NCI-H1436 (cell line): ENCODE measurements at regions not wholly inside any gene's neighbourhood (a gene's known extent, or its start where the extent isn't known, plus 50 kb on each side); places are given as distances from the start of the nearest gene placed in this dataset.
"Not testable (repeated sequence)": the region's sequence is repeated elsewhere in the genome, so short reads cannot be mapped to it uniquely, and the experiment has no call there.

Source experiments
- DNase-seq: peaks from one replicate; lab custom pipeline; 2025; lab: John Stamatoyannopoulos, UW

DNA sequence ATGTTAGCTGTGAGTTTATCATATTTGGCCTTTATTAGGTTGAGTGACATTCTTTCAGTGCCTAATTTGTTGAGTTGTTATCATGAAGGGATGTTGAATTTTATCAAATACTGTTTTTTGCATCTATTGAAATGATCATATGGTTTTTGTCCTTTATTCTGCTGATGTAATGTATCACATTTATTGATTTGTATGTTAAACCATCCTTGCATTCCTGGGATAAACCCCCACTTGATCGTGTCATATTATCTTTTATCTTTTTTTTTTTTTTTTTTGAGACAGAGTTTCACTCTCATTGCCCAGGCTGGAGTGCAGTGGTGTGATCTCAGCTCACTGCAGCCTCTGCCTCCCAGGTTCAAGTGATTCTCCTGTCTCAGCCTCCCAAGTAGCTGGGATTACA, 51.9 kb upstream of the MFGE8 start:
- DNase-seq = not testable (repeated sequence)

DNA sequence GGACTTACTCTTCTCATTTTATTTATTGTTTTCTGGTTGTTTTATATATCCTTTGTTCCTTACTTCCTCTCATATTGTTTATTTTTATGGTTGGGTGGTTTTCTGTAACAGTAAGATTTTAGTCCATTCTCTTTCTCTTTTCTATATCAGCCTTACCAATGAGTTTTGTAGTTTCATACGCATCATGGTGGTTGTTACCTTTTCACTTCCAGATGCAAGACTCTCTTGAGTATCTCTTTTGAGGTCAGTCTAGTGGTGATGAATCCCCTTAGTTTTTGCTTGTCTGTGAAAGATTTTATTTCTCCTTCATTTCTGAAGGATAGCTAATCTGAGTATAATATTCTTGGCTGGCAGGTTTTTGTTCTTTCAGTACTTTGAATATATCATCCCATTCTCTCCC, 57.1 kb upstream of the MFGE8 start:
- no peak for DNase-seq

DNA sequence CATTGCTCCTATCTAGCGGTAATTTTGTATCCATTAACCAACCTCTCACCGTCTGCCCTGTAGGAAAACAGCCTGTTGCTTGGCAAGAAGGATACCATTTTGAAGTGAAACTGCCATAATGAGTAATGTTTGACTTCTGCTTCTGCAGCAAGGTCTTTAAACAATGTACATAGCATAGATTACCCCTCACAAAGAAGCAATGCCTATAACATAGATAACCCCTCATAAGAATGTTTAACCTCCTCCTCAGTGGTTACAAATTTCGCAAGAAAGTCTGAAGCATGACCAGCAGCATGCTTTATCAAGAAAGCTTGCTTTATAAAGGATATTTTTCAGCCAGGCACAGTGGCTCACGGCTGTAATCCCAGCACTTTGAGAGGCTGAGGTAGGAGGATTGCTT, 61.2 kb upstream of the MFGE8 start:
- DNase-seq = no peak

- DNase-seq = no peak
Measured at GRCh38 chr15:88975891-88976290, 62.7 kb upstream of the MFGE8 start.

DNA sequence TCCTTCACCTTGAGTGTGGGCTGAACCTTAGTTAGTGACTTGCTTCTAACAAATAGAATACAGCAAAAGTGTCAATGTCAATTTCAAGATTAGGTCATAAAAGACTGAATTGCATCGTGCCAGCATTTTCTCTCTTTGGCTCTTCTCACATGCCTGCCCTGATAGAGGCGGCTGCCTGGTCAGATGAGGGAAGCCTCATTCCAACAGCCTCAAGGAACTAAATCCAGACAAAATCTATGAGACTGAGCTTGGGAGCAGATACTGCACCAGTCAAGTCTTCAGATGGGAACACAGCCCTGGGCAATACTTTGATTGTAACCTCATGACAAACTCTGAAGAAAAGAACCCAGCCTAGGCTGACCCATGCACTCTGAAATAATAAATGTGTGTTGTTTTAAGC, 63.5 kb upstream of the MFGE8 start:
- no peak for DNase-seq

DNA sequence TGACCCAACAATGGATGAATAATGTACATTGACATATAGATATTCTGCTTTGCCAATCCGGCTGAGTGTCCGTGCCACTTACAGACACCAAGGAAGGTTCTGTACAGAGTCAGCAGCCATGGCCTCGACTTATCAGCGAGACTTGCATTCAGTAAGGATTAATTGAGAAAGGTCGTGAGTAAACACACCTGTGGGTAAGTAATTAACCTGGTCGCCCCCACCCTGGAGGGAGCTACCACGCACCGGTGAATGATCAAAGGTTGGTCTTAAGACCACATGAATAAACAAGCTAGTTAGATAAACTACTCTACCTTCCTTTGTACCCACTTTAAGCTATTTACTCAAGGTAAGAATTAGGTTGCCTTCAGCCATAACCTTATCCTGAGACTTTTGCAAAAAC, 66.5 kb upstream of the MFGE8 start:
- no peak for DNase-seq

GRCh38 chr15:88980498-88980897, 67.3 kb upstream of the MFGE8 start:
- DNase-seq = no peak

GRCh38 chr15:88981244-88982215, 68.4 kb upstream of the MFGE8 start:
- no peak for DNase-seq

DNA sequence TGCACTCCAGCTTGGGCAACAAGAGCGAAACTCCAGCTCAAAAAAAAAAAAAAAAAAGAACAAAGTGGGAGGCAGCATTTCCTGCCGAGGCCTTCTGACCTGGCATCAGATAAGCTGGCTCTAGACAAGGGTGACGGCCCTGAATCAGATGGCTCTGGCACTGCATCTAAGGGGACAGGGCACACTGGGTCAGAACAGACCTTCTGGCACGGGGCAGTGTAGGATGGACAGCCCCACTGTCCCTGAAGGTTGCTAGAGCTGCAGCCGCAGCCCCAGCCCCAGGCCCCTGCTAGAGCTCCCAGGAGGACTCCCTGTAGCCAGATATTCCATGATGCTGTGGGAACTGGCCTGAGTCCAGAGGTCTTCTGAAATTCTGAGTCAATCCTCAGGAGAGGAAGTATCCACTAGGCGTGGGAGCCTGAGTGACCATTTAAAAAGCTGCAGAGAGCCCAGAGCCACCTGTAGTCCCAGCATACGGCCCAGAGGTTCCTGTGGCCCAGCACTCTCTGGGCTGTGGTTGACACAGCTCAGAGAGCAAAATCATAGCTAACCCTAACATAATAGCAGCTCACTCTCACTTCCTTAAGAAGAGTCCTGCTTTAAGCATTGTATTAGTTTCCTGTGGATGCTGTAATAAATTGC, 69.2 kb upstream of the MFGE8 start:
- no peak for DNase-seq

- no peak for DNase-seq
Measured at GRCh38 chr15:88982946-88983342, 69.8 kb upstream of the MFGE8 start.

GRCh38 chr15:88983861-88984429, 70.8 kb upstream of the MFGE8 start:
- no peak for DNase-seq

DNA sequence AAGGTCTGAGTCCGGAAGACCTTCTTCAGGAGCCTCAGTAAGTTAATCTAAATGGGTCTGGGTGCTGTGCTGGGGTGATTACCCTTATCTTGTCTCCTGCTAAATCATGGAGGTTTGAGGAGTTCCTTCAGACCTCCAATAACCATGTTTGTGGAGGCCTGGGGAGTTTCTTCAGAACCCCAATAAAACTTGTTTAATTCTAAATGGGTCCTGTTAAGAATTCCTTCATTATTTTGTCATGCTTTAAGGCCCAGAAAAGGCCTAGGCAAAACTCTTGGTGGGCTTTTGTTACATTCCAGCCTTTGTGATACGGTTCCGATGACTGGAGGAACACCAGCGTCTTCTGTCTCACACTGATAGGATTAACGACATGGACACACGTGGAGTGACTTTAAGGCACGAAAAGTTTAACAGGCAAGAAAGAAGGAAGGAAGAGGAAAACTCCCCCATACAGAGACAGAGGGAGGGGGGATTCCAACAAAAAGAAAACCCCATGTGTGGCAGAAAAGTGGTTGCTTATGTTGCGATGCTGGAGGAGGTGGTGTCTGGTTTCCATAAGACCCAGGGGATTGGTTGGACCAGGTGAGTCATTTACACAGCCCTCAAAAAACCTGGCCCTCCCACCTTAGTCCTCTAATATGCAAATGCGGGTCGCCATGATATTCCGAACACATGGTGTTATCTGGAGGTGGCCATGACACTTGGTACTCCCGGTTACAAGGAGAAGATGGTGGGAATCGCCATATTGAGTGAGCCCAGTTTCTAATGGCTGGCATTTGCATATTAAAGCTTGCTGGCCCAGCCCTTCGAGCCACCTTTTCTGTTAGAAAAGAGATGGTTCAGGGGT, 72.6 kb upstream of the MFGE8 start:
- DNase-seq = no peak

- no peak for DNase-seq
Measured at GRCh38 chr15:88986949-88987590, 73.9 kb upstream of the MFGE8 start.

DNA sequence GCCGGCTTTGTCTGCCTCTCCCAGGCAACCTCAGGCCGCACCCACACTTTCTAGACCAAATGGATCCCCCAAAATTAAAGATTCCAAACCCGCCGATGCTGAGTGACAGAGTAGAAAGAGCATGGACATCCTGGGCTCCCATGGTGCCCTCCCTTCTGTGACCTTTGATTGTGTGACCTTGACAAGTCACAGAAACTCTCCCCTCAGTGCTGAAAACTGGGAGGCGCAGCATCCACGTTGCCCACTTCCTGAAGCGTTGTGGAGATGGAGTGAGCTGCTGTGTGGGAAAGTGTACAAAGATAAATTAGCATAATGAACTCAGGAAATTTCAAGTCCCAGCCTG, 74.4 kb upstream of the MFGE8 start:
- DNase-seq = no peak

DNA sequence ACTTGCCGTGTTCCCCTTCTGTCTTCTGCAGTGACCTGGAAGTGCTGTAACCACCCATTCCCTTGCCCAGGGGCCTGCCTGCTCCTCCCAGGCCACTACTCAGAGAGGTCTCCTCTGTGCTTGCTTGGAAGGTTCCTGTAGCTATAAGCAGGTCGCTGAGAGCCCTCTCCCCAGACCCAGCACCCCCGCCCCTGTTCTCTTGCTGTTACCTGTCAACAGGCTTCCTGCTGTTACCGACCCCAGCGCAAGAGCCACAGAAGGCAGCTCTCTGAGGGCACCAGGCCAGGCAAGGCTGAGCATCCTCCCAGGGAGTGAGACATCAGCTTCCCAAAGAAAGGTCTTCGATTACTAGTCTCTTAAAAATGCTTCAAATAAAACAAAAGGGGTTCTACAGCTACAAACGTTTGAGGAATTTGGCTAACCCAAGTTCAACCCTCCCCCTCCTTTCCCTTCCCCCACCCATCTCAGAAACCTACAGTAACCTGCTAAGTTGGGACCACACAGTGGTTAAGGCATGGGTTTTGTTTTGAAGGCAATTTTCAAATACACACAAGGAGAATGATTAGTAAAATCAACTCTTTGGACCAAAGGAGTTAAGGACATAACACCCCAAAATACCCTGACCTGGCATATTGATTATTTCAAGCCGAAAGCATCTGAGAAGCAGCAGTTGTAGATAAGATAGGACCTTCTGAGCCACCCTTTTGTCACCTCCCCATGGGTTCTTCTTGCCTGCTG, 74.9 kb upstream of the MFGE8 start:
- DNase-seq = no peak

GRCh38 chr15:88989578-88989977, 76.4 kb upstream of the MFGE8 start:
- no peak for DNase-seq

DNA sequence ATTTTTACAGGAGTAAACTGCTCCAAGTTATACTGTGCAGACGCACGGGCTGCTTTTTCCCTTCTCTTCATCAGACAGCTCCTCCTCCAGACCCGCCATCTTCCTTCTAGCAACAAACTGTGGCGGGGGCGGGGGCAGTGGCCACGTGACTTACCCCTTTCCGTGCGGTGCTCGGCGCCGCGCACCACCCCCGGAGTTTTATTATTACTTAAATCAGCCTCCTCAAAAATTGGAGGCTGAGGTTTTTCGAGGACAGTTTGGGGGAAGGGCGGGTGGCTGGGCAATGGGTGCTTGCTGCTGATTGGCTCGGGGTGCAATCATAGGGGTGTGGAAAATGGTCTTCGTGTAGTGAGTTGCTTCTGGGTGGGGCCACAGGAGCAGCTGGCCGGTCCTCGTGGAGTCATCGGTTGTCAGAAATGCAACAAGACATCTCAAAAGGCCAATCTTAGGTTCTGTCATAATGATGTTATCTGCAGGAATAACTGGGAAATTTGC, 77.1 kb upstream of the MFGE8 start:
- no peak for DNase-seq

DNA sequence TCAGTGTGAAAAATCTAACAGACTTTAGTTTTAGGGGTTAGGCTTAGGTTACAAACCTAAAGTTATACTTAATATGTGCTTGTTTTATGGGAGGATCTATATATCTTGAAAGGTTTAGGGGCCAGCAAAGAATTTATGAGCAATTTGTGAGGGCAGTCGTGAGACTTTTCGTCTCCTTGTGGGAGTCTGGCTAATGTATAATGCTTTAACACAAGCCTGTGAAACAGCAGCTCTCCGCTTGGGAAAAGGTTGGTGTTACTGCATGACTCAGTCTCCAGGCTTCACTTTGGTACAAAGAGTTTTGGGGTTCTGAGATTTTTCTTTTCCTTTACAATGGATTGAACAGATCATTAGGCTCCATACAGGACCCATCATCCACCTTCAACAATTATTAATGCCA, 79.0 kb upstream of the MFGE8 start:
- no peak for DNase-seq

GRCh38 chr15:88992912-88993376, 79.8 kb upstream of the MFGE8 start:
- no peak for DNase-seq

DNA sequence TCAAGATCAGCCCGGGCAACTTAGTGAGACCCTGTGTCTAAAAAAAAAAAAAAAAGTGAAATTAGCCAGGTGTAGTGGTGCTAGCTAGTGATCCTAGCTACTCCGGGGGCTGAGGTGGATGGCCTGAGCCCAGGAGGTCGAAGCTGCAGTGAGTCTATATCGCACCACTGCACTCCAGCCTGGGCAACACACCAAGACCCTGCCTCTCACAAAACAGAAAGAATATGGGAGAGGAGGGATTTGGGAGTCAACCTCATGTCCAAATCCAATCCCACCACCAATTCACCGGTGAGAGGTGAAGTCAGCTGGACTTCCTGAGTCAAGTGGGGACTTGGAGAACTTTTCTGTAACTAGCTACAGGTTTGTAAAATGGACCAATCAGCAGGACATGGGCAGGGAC, 80.5 kb upstream of the MFGE8 start:
- no peak for DNase-seq

GRCh38 chr15:88994286-88994685, 81.1 kb upstream of the MFGE8 start:
- no peak for DNase-seq
